DOHH2 (cell line): ENCODE measurements at regions not wholly inside any gene's neighbourhood (a gene's known extent, or its start where the extent isn't known, plus 50 kb on each side); places are given as distances from the start of the nearest gene placed in this dataset.

Source experiments
- H3F3A ChIP-seq: fragments of 200-600 bp; sonication (generic), shearing (Covaris generic); 2 replicates; pipeline ENCODE4 v1.6.0; 2016; ENCODE audit warnings: antibody characterized with exemption, mild to moderate bottlenecking; ENCODE audit not compliant: control insufficient read depth, insufficient read depth
- H3K27ac ChIP-seq: fragments of 200-600 bp; sonication (generic); 2 replicates; pipeline ENCODE4 v1.5.1; 2014; ENCODE audit warnings: low read depth, mild to moderate bottlenecking, low read length, moderate library complexity
- H3K27me3 ChIP-seq: fragments of 200-600 bp; sonication (generic); 2 replicates; pipeline ENCODE4 v1.6.1; 2014; ENCODE audit warnings: mild to moderate bottlenecking, low read length, mixed read lengths; ENCODE audit not compliant: control insufficient read depth
- H3K36me3 ChIP-seq: fragments of 200-600 bp; sonication (generic); 2 replicates; pipeline ENCODE4 v1.6.1; 2014; ENCODE audit warnings: mild to moderate bottlenecking, low read length, moderate library complexity, mixed read lengths; ENCODE audit not compliant: control insufficient read depth
- H3K4me1 ChIP-seq: fragments of 200-600 bp; sonication (generic); 2 replicates; pipeline ENCODE4 v1.6.1; 2014; ENCODE audit warnings: mild to moderate bottlenecking, low read length, mixed read lengths; ENCODE audit not compliant: control insufficient read depth
- H3K4me2 ChIP-seq: fragments of 200-600 bp; sonication (generic); 2 replicates; pipeline ENCODE4 v1.6.0; 2014; ENCODE audit warnings: mild to moderate bottlenecking, low read length, moderate library complexity
- H3K4me3 ChIP-seq: fragments of 200-600 bp; sonication (generic); 2 replicates; pipeline ENCODE4 v1.5.1; 2014; ENCODE audit warnings: mild to moderate bottlenecking, low read length, mixed read lengths
- H3K79me2 ChIP-seq: fragments of 200-600 bp; sonication (generic); 2 replicates; pipeline ENCODE4 v1.6.1; 2014; ENCODE audit warnings: mild to moderate bottlenecking, low read length, mixed read lengths; ENCODE audit not compliant: control insufficient read depth
- H3K9me2 ChIP-seq: fragments of 200-600 bp; sonication (generic); replicated peaks from 2 replicates; pipeline ENCODE4 v1.6.1; 2014; ENCODE audit warnings: mild to moderate bottlenecking, low read length, mixed read lengths; ENCODE audit not compliant: control insufficient read depth
- H3K9me3 ChIP-seq: fragments of 200-600 bp; sonication (generic); 2 replicates; pipeline ENCODE4 v1.6.1; 2014; ENCODE audit warnings: antibody characterized with exemption, low read length, mixed read lengths; ENCODE audit not compliant: control insufficient read depth, insufficient read depth
- H4K20me1 ChIP-seq: fragments of 200-600 bp; sonication (generic); 2 replicates; pipeline ENCODE4 v1.6.0; 2014; ENCODE audit warnings: low read depth, mild to moderate bottlenecking, antibody characterized with exemption, low read length, moderate library complexity; ENCODE audit not compliant: control insufficient read depth, insufficient read depth
- CTCF ChIP-seq: fragments of 200-600 bp; sonication (generic); IDR thresholded peaks from one replicate; pipeline ENCODE4 v1.5.1; 2014; ENCODE audit warnings: antibody characterized with exemption, mild to moderate bottlenecking, low read depth, low read length; ENCODE audit not compliant: poor library complexity, severe bottlenecking
- EZH2phosphoT487 ChIP-seq: fragments of 200-600 bp; sonication (generic); IDR thresholded peaks from 2 replicates; pipeline ENCODE4 v1.6.1; 2017; ENCODE audit warnings: borderline replicate concordance, mild to moderate bottlenecking, antibody characterized with exemption, low read length, moderate library complexity, mixed read lengths

GRCh38 chr20:63129991-63130657 lies 85.8 kb downstream of the YTHDF1 start:
- no peak for TF ChIP-seq CTCF
- Histone ChIP-seq H3K27ac (no peak overlapping the region), H3K27me3 (no peaks in the 10 kb centered on the region), H3K4me3 (no peak overlapping the region), H3K9me2 (no peaks in the 10 kb centered on the region), H4K20me1 (no peaks in the 10 kb centered on the region), H3K79me2 (no peaks in the 10 kb centered on the region), H3K36me3 (no peaks in the 10 kb centered on the region), H3K4me2 (no peak overlapping the region), H3K9me3 (no peaks in the 10 kb centered on the region), H3K4me1 (no peaks in the 10 kb centered on the region), H3F3A (no peaks in the 10 kb centered on the region)

- Histone ChIP-seq H3K4me1 (no peaks in the 10 kb centered on the region), H3K27me3 (no peaks in the 10 kb centered on the region), H3K79me2 (no peaks in the 10 kb centered on the region), H4K20me1 (no peaks in the 10 kb centered on the region), H3K27ac (no peak overlapping the region), H3F3A (no peaks in the 10 kb centered on the region), H3K9me3 (no peaks in the 10 kb centered on the region), H3K4me3 (no peak overlapping the region), H3K36me3 (no peaks in the 10 kb centered on the region), H3K4me2 (no peak overlapping the region), H3K9me2 (no peaks in the 10 kb centered on the region)
- TF ChIP-seq CTCF (no peak), EZH2phosphoT487 (no peak)
These were observed 86.5 kb downstream of the YTHDF1 start for GRCh38 chr20:63129376-63129965.

GRCh38 chr20:63128956-63129355 lies 87.0 kb downstream of the YTHDF1 start:
- no peaks in the 10 kb centered on the region for H3K9me2 ChIP-seq
- TF ChIP-seq CTCF (no peak), EZH2phosphoT487 (no peak)
- H3K4me2 ChIP-seq, result no peak overlapping the region
- no peak overlapping the region for H3K4me3 ChIP-seq
- H3F3A ChIP-seq, result no peaks in the 10 kb centered on the region
- no peak overlapping the region for H3K27ac ChIP-seq
- no peaks in the 10 kb centered on the region for H3K4me1 ChIP-seq
- H4K20me1 ChIP-seq, result no peaks in the 10 kb centered on the region
- no peaks in the 10 kb centered on the region for H3K36me3 ChIP-seq
- H3K9me3 ChIP-seq, result no peaks in the 10 kb centered on the region
- no peaks in the 10 kb centered on the region for H3K79me2 ChIP-seq
- H3K27me3 ChIP-seq, result no peaks in the 10 kb centered on the region
